BE2C (cell line): ENCODE measurements at regions not wholly inside any gene's neighbourhood (a gene's known extent, or its start where the extent isn't known, plus 50 kb on each side); places are given as distances from the start of the nearest gene placed in this dataset.

ENCODE experiments used
- DNase-seq: peaks from one replicate; pipeline ENCODE4 v3.0.0-alpha.2; 2020
- H3K27me3 ChIP-seq: fragments of 250-450 bp; sonication (Bioruptor Pico); 2 replicates; pipeline ENCODE4 v1.5.1; 2020; ENCODE audit warnings: mild to moderate bottlenecking
- H3K36me3 ChIP-seq: fragments of 250-450 bp; sonication (Bioruptor Pico); 2 replicates; pipeline ENCODE4 v1.5.1; 2020; ENCODE audit warnings: mild to moderate bottlenecking
- H3K4me1 ChIP-seq: fragments of 250-450 bp; sonication (Bioruptor Pico); 2 replicates; pipeline ENCODE4 v1.5.1; 2020
- H3K4me3 ChIP-seq: 2 replicates; pipeline ENCODE4 v1.5.1; 2011; ENCODE audit warnings: low read depth, low read length
- H3K9me3 ChIP-seq: fragments of 250-450 bp; sonication (Bioruptor Pico); 2 replicates; pipeline ENCODE4 v1.5.1; 2020
- TF ChIP-seq, protein P1 (sequence below): IDR thresholded peaks from 2 replicates; pipeline ENCODE4 v1.5.1; 2012; ENCODE audit warnings: mild to moderate bottlenecking, low read depth, low read length

DNA sequence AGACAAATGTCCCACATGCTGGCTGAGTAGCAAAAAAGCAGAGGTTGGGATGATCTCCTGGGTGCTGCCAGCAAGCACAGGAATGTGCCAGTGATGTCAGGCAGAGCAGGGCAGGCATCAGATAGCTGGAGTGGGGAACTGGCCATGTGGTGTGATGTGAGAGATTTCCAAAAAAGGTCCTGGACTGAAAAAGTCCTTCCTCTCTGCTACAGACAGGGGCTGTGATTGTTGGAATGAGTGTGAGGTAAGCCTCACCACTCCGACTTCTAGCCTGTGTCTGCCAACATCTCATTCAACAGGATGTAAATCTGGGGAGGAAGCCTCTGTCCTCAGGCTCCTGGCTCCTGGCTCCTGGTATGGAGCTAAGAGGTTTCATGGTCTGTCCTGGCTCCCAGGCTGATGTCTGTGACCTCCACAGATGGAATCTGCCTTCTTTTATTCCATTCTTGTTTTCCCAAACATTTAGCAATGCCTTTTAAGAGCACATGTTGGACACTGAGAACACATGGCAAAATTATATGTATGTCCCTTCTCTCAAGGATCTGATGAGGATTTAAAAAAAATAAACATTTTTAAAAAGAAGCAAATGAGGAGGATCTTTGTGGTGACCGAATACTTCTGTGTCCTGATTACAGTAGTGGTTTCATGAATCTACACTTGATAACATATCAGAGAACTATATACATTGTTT lies 50.1 kb upstream of the STK38L start:
- no peak for DNase-seq
- Histone ChIP-seq H3K36me3 (no peaks in the 10 kb centered on the region), H3K4me1 (no peaks in the 10 kb centered on the region), H3K27me3 (no peaks in the 10 kb centered on the region), H3K4me3 (no peak overlapping the region), H3K9me3 (no peaks in the 10 kb centered on the region)
- TF ChIP-seq, protein P1, sequence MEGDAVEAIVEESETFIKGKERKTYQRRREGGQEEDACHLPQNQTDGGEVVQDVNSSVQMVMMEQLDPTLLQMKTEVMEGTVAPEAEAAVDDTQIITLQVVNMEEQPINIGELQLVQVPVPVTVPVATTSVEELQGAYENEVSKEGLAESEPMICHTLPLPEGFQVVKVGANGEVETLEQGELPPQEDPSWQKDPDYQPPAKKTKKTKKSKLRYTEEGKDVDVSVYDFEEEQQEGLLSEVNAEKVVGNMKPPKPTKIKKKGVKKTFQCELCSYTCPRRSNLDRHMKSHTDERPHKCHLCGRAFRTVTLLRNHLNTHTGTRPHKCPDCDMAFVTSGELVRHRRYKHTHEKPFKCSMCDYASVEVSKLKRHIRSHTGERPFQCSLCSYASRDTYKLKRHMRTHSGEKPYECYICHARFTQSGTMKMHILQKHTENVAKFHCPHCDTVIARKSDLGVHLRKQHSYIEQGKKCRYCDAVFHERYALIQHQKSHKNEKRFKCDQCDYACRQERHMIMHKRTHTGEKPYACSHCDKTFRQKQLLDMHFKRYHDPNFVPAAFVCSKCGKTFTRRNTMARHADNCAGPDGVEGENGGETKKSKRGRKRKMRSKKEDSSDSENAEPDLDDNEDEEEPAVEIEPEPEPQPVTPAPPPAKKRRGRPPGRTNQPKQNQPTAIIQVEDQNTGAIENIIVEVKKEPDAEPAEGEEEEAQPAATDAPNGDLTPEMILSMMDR, result no peak
